Activated CD4-positive, alpha-beta T cell treated with anti-CD3 and anti-CD28 coated beads, Interleukin-2, Interleukin-6, amounts not matched to agents 100 ng/mL and 50 ng/mL, durations not matched to agents 16 hours and 8 hours (primary cell): ENCODE measurements at regions not wholly inside any gene's neighbourhood (a gene's known extent, or its start where the extent isn't known, plus 50 kb on each side); places are given as distances from the start of the nearest gene placed in this dataset.
"Not testable (repeated sequence)": the region's sequence is repeated elsewhere in the genome, so short reads cannot be mapped to it uniquely, and the experiment has no call there.

Experiments
- DNase-seq: peaks from one replicate; pipeline ENCODE4 v3.0.0-alpha.2; 2020

DNA sequence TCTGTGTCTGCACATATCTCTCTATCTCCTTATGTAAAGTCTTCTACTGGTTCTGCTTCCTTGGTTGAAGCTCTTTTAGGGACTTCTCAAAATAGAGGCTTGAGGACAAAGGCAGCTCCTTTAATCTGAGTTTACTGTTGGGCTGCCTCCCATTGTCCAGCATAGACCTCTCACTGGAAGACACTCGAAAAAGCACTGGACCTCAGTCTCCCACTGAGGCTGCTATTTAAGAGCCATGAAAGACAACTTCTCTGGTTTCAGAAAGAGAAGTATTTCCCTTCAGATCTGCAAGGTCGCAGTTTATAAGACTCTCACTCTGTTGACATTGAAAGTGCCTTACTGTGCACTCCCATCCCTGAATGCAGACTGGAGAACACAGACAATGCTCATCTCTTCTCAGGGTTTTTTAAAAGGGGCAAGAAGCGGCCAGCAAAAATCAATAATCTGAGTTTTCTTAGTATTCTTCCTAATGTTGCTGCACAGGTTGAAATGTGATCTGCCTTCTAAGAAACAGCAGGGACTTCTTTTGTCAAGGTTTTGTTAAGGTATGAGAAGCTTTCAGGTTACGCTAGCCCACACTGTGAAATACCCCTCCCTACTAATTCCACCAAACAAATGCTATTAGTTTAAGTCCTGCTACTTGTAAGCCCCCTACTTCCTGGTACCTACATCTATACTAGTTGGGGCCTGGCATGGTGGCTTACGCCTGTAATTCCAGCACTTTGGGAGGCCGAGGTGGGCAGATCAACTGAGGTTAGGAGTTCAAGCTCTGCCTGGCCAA is 450.0 kb upstream of the SLC10A2 start:
- no peak for DNase-seq

DNA sequence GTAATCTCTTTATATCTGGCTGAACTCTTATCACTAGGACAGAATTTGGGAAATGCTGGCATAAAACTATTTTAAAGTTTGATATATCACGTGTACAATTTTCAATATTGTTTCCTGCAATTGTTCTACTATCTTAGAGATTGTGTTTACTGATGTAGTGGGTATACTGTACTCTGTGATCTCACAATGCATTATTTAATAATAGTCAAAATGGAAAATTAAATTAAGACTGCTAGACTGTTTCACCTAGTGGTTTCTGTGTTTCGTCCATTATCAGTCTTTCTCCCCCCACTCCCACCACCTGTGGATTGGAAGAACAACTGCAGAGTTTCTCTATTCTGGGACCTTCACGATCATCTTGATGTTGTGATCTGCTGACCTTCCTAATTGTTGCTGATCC is 449.2 kb upstream of the SLC10A2 start:
- no peak for DNase-seq

DNA sequence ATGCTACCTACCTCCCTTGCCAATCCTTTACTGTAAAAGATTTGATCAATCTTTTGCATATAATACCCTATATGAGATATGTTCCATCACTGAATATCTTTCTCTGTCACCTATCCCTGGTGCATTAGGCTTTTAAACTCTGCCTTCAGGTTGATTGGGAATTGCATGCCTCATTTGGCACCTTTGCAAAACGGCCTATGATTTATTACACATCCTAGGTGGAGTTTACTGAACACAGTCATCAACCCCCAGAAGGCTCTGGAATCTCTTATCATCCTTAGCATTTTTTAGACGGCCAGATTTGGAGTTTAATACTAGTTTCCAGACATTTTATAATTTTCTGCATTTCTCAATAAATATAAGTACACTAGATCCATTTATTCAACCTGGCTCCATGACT is 448.4 kb upstream of the SLC10A2 start:
- DNase-seq: no peak

DNA sequence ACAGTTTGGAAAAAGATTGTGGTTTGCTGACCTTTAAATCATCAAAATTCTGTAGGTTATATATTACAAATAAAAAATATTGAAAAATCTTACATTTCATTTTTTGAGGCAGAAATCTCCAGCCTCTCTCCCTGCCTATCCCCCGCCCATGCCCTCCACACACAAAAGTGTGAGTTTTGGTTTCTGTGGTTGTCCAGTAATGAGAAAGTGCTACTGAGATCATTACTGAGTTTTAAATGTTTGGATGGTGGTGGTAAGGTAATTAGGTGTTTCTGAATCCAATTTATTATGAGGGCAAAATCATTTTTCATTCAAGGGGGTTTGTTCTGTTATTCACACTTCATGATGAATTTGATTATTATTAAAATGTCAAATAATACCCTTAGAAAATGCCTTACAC is 448.0 kb upstream of the SLC10A2 start:
- no peak for DNase-seq

DNA sequence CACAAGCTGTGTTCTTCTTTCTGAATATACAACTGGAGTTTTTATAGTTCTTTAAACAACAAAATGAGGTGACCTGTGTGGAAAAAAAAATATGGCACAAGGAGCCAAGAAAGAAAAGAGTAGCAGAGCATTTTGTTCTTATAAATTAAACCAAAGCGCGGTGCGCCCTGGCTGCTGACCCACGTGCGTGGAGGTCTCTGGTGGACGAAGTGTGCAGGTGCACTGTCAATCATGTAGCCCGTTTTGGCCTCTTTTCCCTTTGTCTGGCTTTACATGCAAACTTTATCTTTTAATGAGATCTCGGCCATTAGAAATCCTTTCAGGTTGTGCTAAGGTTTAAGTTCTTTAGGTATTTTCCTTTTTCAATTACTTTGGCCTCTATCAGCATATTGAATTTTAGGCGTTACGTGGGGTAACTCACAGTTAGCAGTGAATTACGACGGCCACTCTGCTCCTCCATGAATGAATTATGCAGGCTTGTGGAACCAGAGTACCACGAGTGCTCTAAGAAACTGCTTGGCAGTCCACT is 443.9 kb upstream of the SLC10A2 start:
- no peak for DNase-seq

DNA sequence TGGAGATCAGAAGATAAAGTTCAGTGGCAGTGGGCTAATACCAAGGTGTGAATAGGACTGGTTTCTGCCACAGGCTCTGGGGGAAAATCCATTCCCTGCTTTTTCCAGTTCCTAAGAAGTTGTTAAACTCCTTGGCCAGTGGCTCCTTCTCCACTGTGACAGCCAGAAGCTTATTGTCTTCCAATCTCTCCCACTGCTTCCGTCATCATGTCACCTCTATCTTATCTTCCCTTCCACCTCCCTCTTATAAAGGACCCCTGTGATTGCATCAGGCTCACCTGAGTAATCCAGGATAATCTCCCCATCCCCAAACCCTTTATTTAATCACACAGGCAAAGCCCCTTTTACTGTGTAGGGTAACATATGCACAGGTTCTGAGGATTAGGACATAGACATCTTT is 431.2 kb upstream of the SLC10A2 start:
- DNase-seq: no peak

DNA sequence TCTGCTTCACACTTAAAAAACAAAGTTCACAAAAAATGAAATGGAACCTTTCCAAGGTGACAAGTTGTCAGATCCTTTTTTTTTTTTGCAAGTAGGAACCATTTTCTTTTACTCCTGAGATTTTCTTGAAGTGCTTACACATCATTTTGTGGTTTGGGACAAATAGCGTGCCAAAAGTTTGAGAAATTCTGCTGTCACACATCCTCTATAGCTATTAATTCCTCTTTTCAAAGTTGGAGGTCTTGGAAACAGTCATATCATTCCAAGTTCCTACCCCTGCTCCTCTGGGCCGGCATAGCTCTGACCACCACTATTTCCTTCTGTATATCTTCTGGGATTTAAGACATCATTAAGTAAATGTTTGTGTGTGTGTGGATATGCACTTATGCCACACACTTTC is 421.6 kb upstream of the SLC10A2 start:
- no peak for DNase-seq

DNA sequence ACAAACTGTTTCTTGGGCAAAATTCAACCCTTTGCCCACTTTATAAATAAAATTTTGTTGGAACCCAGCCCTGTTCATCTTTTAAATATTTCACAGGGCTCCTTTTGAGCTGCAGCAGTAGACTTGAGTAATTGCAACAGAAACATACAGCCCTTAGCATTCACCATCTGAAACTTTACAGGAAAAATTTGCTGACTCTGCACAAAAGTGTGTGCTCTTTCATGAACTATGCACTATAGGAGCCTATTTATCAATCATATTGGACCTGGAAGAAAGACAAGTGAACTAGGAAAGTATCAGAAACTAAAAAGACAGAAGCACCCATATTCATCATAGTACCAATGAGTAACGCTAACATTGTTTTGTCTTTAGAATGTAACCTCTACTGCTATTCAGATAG is 406.9 kb upstream of the SLC10A2 start:
- DNase-seq: no peak

DNA sequence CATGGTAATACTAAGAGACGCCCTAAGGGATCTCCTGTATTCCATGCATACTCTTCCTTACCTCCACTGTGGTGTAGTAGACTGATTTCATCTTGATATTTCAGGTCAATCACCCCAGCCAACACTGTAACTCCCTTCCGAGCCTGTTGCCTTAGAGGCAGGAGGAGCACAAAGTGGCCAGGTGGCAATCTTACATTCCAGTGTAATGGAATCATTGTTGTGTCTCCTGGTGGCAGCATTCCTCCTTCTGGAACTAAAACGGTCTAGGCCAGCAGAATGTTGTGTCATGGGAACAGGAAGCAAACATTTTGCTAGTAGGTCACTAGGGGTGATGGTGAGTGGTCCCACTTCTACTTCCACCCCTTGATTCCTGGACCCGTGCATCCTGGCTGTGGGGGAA is 405.7 kb upstream of the SLC10A2 start:
- DNase-seq: no peak

DNA sequence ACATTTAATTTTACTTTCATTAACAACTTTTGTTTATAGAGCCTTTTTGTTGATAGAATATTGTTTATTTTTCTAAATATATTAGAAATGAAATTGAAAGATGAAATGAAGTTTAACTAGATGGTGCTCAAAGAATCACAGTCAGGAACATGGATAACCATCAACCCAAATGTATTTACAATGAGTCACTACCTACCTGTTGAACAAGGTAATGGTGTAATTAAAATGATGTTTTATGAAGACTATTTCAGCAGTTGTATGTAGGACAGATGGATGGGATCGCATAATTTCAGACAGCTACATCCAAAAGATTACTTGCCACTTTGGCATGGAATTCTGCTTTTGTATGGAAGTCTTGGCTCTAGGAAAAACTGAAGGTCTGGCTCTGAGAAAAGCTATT is 403.6 kb upstream of the SLC10A2 start:
- DNase-seq: no peak

DNA sequence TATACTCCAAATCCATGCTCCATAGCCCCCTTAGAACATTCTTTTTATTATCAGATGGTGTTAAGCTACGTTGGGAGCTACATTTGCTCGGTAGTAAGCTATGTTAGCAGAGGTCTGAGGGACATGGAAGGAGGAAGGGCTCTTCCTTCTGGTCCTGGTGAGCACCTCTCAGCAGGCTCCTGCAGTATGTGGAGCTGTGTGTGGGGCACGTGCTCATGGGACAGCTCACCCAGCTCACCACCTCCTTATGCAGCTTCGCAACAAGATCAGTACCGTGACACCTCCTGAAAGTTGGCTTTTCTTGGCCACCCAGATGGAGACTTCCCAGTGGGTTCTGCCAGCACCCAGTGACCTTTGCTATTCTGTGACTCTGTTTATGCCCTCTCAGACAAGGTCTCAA is 400.5 kb upstream of the SLC10A2 start:
- no peak for DNase-seq

DNA sequence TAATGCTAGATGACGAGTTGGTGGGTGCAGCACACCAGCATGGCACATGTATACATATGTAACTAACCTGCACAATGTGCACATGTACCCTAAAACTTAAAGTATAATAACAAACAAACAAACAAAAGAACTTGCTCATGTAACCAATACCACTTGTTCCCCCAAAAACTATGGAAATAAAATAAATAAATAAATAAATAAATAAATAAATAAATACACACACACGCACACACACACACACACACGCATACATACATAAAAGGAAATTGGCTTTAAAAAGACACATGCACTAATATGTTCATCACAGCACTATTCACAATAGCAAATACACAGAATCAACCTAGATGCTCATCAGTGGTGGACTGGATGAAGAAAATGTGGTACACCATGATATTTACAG is 394.0 kb upstream of the SLC10A2 start:
- DNase-seq: not testable (repeated sequence)

DNA sequence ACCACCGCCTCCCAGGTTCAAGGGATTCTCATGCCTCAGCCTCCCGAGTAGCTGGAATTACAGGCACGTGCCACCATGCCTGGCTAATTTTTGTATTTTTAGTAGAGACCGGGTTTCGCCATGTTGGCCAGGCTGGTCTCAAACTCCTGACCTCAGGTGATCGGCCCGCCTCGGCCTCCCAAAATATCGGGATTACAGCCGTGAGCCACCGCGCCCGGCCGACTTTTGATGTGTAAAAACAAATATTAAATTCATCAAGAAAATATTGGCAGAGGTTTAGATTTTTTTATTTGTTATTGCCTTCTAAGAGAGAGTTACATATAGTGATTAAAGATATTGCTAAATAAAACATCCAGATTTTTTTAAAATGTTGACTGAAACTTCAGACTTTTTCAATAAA is 390.8 kb upstream of the SLC10A2 start:
- not testable (repeated sequence) for DNase-seq

DNA sequence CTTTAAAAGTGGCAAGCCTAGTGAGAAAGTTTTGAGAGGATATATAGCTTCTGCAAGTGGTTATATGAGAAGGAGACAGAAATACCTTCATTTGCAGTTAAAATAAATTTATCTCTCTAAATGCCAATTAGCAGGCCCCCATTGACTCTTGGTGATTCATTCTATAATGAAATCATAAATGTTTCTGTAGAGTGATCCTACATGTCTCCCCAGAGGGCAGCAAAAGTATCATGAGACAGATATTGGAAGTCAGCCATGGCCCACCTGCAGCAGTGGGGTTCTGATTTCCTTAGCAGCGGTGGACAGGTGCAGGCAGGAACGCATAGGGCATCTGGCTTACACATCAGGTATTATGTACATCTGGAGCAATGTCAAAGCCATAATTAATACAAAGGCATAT is 385.4 kb upstream of the SLC10A2 start:
- no peak for DNase-seq

DNA sequence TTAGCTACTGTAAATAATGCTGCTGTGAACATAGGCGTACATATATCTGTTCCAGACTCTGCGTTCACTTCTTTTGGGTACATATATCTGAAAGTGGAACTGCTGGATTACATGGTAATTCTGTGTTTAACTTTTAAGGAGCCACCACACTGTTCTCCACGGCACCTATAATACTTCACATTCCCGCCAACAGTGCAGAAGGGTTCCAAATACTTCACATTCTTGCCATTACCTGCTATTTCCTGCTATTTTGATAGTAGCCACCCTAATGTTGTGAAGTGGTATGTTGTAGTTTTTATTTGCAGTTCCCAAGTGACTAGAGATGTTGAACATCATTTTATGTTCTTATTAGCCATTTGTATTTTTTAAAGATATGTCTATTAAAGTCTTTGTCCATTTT is 377.4 kb upstream of the SLC10A2 start:
- DNase-seq: no peak

DNA sequence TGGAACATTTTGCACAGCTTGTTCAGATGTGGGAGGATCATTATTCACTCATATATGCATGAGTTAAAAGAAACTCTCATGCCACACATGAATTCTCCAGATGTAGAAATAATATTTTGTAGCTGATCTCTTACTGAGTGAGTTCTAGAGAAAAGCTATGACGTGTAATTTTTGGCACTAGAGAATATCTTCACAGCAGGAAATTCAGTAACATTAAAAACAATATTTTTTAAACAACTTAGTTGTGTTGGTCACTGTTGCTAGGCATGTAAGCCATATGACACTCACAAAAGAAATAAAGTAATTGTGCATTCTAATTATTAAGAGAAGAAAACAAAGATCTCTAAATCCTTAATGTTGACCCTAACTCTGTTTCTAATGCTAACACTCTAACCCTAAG is 371.4 kb upstream of the SLC10A2 start:
- DNase-seq: no peak

DNA sequence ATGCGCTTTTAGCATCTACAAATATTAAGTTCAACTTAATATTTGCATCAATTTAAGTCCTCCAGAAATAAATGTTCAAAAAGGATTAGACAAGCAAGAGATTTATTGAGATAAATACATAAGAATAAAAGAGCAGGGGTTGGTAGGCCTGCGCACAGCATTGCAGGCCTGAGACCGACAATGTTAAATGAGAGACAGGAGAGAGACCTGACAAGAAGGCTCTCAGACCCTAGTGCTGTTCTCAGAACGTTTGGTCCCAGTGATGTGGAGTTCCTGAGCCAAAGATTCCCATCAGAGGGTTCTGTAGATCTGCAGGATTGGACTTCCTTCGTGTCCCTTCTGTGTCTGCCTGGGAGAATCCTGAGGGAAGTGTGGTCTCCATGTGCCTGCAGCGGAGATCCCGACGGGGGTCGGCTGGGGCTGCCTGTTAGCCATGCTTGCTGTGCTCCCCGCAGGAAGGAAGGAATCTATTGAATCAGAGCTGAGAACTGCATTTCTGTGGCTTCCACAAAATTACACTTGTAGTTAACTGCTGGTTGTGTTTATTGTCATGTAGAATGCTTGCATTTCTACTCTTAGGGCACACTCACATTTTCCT is 369.9 kb upstream of the SLC10A2 start:
- no peak for DNase-seq

DNA sequence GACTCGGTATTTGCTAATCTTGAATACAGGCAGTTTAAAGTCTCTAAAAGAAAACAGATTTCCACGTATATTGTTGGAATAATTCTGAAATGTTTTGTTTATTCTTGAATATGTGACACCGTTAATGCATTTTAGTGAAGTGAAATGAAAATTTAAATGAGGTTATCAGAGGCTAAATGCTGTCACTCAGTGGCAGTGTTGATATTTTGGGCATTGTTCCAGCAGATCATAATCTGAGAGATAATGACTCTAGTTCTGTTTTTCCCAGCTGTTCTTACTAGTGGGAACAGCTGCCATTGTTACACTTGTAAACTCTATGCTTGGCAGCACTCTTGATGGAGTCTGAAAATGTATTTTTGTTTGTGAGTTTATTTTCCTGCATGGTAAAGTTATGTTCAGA is 365.6 kb upstream of the SLC10A2 start:
- no peak for DNase-seq

DNA sequence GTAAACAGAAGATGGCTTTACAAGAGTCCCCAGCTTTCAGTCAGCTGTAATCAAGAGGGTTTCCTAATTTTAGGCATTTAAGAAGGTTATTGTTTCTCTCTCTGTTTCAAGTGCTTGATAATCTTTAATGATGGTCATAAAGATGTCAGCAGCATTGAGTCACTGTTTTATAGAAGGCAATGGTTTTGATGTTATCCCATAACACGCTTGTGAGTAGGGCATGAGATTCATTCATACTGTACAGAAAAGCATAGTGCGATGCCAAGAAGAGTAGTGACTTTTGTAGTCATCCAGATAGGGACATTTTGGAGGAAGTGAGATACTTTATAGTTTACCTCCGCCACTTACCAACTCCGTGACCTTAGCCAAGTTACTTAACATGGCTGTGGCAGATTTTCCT is 364.2 kb upstream of the SLC10A2 start:
- DNase-seq: no peak

DNA sequence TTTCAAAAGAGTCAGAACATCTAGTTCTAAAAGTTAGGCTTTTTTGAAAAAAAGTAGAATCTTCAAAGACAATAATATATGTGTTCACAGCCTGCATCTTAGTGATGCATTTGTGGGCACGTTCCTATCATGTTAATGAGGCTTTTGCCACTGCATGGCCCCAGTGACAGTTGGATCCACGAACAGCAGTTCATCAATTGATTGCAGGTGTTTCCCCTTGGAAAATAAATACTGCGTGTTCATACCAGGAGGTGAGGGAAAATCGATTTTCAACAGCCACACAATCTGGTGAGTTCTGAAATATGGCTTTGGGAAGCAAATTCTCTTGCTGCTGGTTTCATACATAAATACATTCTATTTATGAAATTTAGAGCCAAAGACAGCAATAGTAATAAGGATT is 343.8 kb upstream of the SLC10A2 start:
- no peak for DNase-seq

DNA sequence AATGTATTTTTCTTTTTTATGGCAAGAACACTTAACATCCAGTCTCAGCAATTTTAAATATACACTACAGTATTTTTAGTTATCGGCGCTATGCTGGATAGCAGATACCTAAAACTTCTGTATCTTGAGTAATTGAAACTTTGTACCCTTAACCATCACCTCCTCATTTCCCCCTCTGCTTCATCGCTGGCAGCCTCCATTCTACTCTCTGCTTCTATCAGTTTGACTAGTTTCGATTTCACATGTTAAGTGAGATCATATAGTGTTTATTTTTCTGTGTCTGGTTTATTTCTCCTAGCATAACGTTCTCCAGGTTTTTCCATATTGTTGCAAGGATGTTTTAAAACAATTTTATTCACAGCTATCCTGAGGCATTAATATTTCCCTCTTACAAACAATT is 340.8 kb upstream of the SLC10A2 start:
- DNase-seq: no peak

DNA sequence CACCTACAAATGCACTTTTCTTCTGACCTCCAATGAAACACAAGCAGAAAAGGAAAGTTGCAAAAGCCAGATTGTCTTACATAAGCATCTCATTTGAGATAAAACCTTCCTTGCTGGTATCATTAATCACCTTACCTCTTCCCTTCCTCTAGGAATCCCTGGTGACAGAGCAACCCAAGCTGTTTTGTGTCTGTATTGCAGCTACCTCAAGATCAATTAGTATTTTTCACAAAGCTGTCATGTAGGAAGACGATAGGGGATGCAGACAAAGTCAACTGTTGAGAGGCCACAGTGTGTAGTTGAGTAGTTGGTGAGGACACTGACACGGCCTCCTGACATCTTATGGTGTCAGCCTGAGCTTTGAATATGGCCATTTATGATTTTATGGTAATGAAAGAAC is 339.1 kb upstream of the SLC10A2 start:
- DNase-seq: no peak

DNA sequence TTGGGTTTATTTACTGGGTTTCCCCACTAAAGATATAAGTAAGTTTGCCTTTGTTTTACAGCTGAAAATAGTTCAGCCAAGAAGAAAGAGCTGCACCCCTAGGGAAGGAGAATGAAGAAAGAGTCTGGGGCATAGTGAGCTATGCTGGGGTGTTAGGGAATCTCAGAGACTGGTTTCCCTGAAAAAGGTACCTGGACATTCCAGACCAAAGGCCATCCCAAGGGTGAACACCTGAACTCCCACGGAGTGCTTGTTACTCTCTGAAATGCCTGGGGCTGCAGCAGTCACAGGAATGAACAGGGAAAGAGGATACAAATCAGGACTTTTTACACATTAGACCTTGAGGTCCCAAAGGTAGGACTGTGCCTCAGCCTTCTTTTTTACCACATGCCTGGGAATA is 337.6 kb upstream of the SLC10A2 start:
- DNase-seq: no peak

DNA sequence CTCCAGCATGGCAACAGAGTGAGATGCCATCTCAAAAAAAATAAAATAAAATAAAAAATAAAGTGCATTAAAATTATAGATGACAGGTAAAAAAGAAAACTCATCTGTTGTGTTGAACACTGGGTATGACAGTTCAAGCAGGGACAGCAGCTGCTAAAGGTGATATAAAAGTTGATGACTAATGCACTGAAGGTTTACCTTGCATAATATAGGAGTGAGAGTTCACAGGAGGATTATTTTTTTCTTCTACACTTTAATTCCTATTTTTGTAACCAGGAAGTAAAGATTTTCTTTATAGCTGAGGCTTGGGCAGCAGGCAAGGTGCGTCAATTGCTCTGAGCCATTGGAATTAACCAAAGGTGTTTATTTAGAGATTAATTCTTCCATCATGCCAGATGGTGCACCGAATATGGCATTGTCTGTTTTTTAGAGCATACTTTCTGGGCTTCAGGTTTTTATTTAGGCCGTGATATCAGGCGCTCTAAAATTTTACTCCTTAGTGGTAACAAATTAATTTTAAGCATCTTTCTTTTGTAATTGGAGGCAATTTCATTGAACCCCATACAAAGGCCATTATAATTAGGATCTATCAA is 337.0 kb upstream of the SLC10A2 start:
- DNase-seq: no peak
